Transverse colon (tissue), 4 donors: ENCODE measurements at regions not wholly inside any gene's neighbourhood (a gene's known extent, or its start where the extent isn't known, plus 50 kb on each side); places are given as distances from the start of the nearest gene placed in this dataset.
"Not testable (repeated sequence)": the region's sequence is repeated elsewhere in the genome, so short reads cannot be mapped to it uniquely, and the experiment has no call there.

ENCODE experiments used
- CTCF ChIP-seq, 5 experiments: fragments of 200-600 bp in 3 of 5; fragments of 450-650 bp in 2 of 5; sonication (generic) in 3 of 5; IDR thresholded peaks; 1 replicate in 2 of 5; 2 replicates in 3 of 5; pipeline ENCODE4 v1.5.1; 2016 to 2017; ENCODE audit warnings: antibody characterized with exemption in 5 of 5, inconsistent platforms in 3 of 5, mild to moderate bottlenecking in 2 of 5, moderate library complexity in 1 of 5
- EP300 ChIP-seq: sonication (generic); formaldehyde crosslinking; IDR thresholded peaks from one replicate; pipeline ENCODE4 v1.6.1; 2017; ENCODE audit warnings: antibody characterized with exemption, low read depth
- POLR2A ChIP-seq: fragments of 450-650 bp; IDR thresholded peaks from one replicate; pipeline ENCODE4 v1.6.1; 2016; ENCODE audit warnings: antibody characterized with exemption, mild to moderate bottlenecking, moderate library complexity
- POLR2AphosphoS5 ChIP-seq, 3 donors: sonication (generic); formaldehyde crosslinking; IDR thresholded peaks; one replicate each; pipeline ENCODE4 v1.6.1; 2016; ENCODE audit warnings: antibody characterized with exemption in 3 of 3

- TF ChIP-seq CTCF (IDR thresholded peaks at IDR 0.05); EP300; POLR2AphosphoS5 (IDR thresholded peaks at IDR 0.05); POLR2A: not testable (repeated sequence)
These were observed 435.0 kb upstream of the NPAP1 start for GRCh38 chr15:24240580-24240979.
